GM19438 (cell line): ENCODE measurements at regions not wholly inside any gene's neighbourhood (a gene's known extent, or its start where the extent isn't known, plus 50 kb on each side); places are given as distances from the start of the nearest gene placed in this dataset.
"Not testable (repeated sequence)": the region's sequence is repeated elsewhere in the genome, so short reads cannot be mapped to it uniquely, and the experiment has no call there.

ENCODE experiments used
- ATAC-seq: cut with Tn5 transposase; IDR thresholded peaks from one replicate; pipeline ENCODE4 v1.9.1; 2021; ENCODE audit warnings: low read depth; ENCODE audit not compliant: unreplicated experiment

- no peak for ATAC-seq
Measured at GRCh38 chr7:142539901-142540300, 209.4 kb upstream of the PRSS1 start.

GRCh38 chr7:142537760-142538159, 211.5 kb upstream of the PRSS1 start:
- no peak for ATAC-seq

DNA sequence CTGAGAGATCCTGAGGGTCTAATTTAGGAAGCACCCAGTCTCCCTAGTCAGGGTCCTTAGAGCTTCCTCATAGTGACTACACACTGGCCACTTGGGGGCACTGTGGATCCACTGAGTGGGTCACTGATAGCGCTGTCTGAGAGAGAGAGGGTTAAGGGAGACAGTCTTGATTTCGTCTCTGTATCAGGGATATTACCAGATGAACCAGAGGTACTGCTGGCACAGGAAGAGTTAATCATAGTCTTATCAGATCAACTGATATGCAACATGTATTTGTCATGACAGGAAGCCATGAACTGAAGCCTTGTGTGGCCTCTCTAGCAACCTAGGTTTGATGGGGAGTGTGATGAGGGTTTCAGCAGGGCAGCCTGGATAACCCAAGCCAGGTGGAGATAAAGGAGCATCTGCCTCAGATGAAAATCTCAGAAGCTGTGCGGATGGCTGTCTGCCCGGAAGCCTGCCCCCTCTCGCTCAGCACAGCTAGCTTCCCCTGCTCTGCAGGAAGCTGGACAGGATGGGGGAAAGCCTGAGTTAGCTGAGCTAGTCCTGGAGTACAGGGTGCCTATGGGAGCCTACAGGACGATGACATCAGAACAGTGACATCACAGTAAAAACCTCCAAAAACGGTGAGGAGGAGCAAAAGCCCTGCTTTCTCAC, 214.0 kb upstream of the PRSS1 start:
- peak; percentile 96 for ATAC-seq

DNA sequence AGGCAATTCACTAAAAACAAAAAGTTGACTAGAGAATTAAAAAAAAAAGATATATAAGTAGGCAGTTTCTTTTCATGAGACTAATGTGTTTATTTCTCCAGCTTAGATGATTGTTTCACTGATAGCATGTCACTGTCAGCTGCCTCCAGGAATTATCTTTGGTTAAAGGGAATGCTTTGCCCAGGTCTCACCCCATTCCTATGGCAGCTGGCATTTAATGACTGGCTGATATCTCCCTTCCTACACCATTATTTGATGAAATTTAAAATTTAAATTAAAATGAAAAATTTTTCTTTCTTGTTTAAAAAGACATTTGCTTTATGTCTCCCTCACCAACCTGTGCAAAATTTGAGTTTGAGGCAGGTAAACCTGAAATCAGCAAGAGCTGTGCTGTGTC, 214.5 kb upstream of the PRSS1 start:
- no peak for ATAC-seq

GRCh38 chr7:142533920-142534319, 215.4 kb upstream of the PRSS1 start:
- no peak for ATAC-seq

DNA sequence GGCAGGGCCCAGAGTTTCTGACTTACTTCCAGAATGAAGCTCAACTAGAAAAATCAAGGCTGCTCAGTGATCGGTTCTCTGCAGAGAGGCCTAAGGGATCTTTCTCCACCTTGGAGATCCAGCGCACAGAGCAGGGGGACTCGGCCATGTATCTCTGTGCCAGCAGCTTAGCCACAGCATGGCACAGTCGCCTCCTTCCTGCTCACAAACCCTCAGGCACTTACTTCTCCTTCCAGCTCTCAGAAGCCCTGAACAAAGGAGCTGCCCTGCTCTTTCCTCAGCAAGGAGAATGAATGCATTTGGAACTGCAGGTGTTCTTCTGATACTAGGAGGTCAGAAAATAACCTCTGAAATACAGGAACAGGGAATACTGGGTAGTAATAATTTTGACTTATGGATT, 219.7 kb upstream of the PRSS1 start:
- ATAC-seq = no peak

- ATAC-seq = no peak
Measured at GRCh38 chr7:142528608-142529408, 220.5 kb upstream of the PRSS1 start.

- no peak for ATAC-seq
Measured at GRCh38 chr7:142523821-142524460, 225.3 kb upstream of the PRSS1 start.

DNA sequence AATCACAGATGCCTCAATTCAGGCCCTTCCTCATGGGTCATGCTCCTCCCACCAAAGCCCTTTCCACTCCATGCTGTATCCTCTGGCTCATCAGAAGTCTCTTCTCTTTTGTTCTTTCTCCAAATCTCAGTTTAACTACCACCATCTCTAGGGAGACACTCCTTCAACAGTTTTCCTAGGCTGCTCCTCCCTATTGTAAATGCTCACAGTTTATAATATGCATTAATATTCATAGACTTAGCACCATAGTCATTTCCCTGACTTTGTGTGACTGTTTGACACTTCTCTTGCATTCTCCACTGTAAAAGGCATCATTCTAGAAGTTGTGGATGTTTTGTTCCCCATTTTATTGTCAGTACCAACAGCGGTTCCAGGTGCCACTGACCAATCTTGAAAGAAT, 226.5 kb upstream of the PRSS1 start:
- no peak for ATAC-seq

GRCh38 chr7:142520885-142521284, 228.4 kb upstream of the PRSS1 start:
- ATAC-seq = not testable (repeated sequence)

DNA sequence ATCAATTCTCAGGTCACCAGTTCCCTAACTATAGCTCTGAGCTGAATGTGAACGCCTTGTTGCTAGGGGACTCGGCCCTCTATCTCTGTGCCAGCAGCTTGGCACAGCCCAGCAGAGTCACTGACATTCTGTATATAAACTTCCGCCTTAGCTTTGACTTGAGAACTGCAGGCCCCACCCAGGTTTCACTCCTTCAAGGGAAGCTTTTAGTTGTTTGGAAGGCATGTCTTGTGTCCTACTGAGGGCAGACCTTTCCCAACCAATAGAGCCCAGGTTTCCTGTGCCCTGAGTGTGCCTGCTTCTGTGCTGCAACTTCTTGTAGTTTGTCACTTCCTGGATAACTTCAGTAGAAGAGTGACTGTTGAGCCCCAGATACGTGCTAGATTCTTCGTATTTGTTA, 228.8 kb upstream of the PRSS1 start:
- not testable (repeated sequence) for ATAC-seq

DNA sequence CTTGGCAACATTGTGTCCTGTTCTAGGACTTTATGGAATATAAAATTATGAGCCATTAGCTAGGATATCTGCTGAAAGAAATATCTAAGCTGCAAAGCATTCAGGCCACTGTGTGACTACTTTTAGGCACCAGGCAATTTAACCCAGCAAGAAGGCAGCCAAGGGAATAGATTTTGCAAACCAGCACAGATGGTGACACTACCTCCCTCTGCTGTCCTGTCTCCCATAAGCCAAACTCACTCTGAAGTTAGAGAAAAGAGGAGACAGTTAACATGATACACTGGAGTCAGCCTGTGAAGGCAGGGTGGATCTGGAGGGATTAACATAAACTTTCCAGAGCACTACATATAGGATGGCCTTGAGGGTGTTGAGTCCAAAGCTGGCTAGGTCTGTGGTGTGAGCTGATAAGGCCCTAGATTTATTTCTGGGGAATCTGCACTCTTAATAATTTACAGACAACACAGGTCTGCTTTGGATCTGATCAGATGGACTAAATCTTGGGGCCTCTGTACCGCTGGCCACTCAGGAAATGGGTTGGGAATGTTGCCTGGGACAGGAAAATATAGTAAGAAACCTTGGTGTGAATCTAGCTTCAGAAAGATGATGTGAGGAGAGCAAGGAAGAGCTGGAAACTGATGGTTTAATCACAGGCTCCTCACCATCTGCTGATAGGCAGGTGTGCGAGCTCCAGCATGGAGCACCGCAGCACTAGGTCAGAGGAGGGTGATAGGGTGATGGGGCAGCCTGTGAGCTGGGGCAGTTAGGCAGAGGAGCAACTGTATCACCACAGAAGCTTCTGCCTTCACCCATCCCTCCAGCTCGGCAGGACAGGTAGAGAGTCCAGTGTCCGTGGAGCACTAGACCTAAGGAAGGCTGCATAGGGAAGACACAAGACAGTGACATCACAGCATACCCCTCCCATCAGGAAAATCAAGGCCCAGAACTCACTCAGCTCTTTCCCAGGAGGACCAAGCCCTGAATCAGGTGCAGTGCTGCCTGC, 229.9 kb upstream of the PRSS1 start:
- ATAC-seq = no peak

GRCh38 chr7:142516038-142516501, 233.2 kb upstream of the PRSS1 start:
- peak; percentile 98 for ATAC-seq

DNA sequence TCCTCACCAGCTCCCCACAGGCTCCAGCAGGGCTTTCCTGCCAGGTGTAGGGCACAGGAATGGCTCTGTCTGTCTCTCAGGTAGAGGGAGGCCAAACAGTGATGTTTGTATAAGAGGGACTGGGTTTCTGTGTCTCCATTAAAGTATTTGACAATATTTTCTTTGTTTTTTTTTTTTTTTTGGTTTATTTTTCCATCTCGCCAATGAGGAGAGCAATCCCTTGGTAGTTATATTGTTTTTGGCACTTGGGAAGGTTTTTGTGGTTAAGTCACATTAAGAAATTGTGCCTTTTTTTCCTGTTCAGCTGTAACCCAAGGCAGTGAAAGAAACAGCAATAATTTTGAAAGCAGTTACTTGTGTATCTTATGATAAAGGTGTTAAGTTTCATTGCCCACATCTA, 234.6 kb upstream of the PRSS1 start:
- ATAC-seq = not testable (repeated sequence)

DNA sequence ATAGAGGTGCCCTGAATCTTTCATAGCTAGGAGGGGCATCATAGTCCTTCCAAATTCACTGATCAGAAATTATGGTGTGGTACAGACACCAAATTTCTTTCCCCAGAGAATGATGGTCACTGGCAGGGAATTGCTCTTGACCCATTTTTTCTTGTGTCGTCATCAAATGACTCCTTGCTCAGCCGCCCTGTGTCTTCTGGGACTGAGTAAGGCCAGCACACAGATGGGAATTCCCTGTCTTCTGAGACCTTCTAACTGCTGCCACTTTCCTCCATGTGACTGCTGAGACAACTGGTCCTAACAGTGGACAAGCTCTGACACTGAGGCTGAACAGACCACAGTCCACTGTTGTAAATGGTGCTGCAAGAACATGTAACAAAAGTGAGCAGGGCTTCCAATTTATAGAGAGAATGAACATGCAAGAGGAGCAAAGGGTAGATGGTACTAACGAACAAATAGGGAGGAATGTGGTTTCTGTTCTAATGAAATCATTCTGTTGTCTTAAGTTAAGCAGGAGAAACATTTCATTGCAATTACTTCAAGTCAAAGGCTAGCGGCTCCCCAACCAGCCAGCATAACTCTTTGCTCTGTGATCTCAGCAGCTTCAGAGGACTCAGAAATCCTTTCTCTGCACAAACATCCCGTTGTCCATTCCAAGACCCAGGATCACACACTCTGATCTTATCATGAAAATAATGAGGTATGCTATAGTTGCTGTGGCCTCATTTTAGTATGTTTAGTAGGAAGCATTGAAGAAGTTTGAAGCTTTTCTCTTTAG, 235.9 kb upstream of the PRSS1 start:
- no peak for ATAC-seq

- ATAC-seq = no peak
Measured at GRCh38 chr7:142511801-142512200, 237.5 kb upstream of the PRSS1 start.

DNA sequence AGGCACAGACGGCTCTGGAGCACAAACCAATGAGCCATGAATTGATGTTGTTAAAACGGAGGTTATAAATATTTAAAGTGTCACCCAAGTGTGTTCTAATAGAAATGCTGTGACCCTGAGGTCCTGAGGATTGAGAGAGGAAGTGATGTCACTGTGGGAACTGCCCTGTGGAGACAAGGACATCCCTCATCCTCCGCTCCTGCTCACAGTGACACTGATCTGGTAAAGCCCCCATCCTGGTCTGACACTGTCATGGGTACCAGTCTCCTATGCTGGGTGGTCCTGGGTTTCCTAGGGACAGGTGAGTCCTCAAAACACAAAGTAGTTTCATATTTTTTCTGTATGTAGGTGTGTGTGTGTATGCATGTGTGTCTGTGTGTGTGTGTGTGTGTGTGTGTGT, 237.9 kb upstream of the PRSS1 start:
- ATAC-seq = no peak

GRCh38 chr7:142509235-142509634, 240.0 kb upstream of the PRSS1 start:
- not testable (repeated sequence) for ATAC-seq

DNA sequence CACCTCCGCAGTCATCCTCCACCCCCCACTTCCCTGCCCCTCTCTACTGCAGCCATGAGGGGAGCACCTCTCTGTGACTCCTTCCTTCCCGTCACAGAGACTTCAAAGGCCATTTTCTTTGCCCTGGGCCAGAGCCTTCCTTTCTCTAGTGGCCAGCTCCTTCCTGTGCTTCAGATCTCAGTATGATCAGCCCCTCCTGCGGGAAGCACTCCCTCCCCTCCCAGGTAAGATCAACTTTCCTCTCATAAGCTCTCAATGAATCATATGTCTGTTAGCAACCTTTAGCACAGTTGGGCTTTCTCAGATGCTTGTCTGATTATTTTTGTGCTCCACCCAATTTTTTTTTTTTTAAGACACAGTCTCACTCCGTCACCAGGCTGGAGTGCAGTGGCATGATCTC, 241.0 kb upstream of the PRSS1 start:
- ATAC-seq = no peak

- ATAC-seq = no peak
Measured at GRCh38 chr7:142507799-142508198, 241.5 kb upstream of the PRSS1 start.
